Sciatic nerve (tissue), 2 donors: ENCODE measurements at regions not wholly inside any gene's neighbourhood (a gene's known extent, or its start where the extent isn't known, plus 50 kb on each side); places are given as distances from the start of the nearest gene placed in this dataset.

Experiments
- ATAC-seq: fragments of 200-7000 bp; cut with Tn5 transposase; one replicate; pipeline ENCODE4 v1.9.1; 2020; ENCODE audit warnings: mild to moderate bottlenecking, moderate library complexity
- DNase-seq: peaks from one replicate; pipeline ENCODE4 v3.0.0-alpha.2; 2020; ENCODE audit warnings: low spot score
- intact Hi-C: fragments of 100-400 bp; cut with DNase I; formaldehyde crosslinking; loops from one replicate; pipeline ENCODE4 v1.14.2; 2022
- donor health status: DM: no; HTN: no; CAD: no.
- donor health status: DM: no; HTN: no; CAD: no.

DNA sequence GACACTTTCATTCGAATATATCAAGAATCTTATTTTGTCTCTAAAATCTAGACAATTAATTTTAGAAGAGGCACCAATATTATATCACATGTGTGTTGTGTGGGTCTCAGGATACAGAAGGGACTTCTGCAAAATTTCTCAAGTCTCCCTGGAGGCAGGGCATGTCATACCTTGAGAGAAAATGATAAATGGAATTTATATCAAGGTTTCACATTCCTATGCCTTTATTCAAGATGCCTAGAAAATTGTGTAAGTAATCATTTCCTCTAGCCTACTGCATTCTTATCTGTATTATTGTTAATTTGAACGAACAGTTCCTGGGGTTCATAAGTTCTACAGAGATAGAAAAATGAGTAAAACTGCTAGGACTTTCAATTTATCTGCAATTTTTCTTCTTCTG, 1247.9 kb downstream of the GRIK2 start:
- DNase-seq (no peak), ATAC-seq (no peak)
- intact Hi-C loops, result no loop called here

DNA sequence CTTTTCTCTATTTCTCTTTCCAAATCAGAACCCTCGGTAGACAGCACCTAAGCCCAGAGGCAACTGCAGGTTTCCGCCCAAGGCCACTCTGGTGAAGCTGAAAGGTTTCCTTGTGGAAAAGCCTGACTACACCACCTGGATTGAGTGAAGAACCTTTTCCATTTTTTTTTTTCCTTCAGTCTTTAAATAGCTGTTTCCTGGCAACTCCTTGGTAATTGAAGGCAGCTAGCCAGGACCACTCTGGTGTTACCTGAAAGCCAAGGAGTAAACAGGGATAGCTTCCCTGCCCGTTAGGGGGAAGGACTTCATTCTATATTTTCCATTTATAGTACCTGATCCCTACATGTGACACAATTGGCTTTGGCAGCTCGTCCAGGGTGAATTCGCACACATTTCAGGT, 1238.4 kb downstream of the GRIK2 start:
- intact Hi-C loops, result no loop called here
- no peak for ATAC-seq
- no peak for DNase-seq

DNA sequence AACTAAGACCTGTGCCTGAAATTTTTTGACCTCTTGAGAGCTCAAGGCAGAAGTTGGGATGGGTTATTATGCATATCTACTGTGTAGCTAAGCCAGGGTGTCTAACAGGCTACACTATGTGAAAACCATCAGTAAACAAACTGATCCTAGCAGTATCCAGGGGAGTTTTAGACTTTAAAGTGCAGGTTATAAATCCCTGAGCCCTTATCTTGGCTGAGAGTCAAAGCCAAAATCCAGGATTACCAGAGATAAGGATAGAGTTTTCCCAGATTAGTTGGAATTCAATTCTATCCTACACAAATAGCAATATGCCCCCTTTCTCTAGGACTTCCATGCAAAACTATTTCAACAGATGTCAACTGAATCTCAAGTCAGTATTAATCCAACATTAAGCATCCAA, 1229.7 kb downstream of the GRIK2 start:
- DNase-seq, result no peak
- no peak for ATAC-seq
- intact Hi-C loops, result no loop called here

DNA sequence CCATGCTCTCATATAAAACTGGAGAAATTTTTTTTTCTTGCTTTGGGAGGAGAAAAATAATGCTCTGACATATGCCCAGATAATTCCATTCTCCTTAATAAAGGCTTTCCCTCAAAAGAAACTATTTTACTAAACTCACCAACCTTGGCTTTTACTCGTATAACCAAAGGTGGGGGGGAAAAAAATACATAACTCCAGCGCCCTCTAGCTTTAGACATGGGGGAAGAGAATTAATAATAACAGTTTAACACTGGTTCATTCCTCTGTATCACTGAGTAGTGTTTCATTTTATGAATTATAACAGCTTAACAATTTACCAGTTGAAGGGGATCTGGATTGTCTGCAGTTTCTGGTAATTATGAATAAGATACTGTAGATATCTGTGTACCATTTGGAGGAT, 1226.1 kb downstream of the GRIK2 start:
- no peak for DNase-seq
- intact Hi-C loops, result no loop called here
- ATAC-seq, result no peak

DNA sequence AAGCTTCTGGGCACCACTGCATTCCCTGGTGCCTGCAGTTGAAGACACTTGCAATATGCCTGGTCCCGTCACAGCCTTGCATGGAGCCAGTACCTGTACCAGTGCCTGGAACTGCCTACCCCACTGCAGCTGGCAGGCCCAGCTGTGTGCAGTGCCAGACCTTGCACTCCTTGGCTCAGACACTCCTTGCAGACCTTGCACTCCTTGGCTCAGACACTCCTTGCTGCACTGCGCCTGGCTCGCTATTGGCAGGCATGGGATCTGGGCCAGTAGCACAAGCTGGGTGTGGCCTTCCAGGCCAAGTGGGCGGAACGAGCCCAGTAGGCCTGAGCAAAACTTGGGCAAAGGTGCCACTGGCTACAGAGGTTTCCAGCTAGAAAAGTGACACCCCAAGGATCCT, 1189.1 kb downstream of the GRIK2 start:
- DNase-seq (no peak), ATAC-seq (no peak)
- intact Hi-C loops, result no loop called here

DNA sequence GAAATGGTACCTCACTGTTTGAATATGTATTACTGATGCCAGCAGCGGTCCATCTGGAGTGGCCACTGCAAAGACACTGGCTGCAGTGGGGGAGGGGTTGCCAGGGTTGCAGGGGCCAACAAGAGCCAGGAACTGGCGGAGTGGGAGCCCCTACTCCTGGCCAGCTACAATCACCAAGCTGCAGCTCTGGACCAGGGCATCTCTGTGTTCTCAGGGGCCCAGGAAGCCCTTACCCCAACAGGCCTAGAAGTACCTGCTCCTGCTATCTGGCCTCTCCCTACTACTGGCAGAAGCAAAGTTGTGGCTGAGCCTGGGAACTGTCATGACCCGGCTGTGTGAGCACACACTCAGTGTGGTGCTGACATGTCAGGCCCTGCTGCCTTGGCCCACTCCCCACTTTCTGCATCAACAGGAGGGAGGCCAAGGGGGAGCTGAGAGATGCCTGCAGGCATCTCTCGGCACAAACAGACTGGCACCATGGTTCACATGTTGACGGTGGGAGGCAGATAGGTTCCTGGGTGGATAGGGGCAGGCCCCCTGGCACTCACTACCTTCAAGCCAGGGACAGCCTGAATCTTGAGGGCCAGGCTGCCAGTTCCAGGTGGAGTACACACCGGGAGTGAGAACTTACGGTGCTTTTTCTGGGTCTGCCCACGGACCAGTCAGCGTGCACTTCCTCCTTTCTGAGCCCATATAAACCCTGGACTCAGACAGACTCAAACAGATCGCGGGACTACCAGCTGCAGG, 1188.0 kb downstream of the GRIK2 start:
- ATAC-seq (peak; percentile 22), DNase-seq (no peak)
- intact Hi-C loops, result no loop called here

DNA sequence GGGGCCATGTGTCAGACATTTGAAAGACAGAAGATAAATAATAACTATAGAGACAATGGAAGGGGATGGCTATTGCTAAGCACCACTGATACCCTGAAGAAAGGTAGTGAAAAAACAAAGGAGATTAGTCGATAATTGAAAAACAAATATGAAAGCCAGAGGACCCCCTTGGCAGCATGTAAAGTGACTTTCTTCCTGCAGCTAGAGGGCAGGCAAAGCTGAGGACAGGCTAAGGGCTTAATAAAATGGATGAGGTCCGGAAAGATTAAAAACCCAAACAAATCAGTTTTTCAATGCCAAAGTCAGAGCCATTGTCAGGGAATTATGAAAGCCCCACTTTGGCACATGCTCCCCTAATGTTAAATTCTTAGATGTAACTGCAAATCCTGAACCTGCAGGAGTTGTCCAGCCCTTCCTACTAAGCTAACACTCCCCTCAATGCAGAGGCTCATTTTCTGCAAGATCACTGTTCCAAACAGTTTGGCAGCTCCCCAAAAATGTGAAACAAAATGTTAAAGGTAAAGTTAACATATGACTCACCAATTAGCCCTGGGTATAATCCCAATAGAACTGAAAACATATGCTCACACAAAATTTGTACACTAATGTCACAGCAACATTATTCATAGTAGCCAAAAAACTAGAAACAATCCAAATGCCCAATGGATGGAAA, 1177.9 kb downstream of the GRIK2 start:
- intact Hi-C loops, result no loop called here
- DNase-seq (no peak), ATAC-seq (no peak)

DNA sequence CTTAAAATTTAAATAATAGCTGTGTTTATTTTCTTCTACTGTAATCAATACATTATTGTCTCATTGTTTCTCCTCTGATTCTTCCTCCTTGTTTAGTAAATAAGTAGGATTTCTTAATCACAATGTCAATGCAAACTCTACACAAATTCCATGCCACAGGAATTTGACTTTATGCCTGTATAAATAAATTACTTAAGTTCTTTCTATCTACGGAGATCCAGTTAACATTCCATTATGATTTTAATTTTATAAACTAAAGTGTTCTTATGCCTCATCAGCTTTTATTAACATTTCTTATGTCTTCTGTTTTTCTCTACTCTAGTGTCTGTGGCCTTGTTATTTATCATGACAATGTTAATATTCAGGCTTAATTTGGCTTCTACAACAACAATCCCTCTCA, 1169.2 kb downstream of the GRIK2 start:
- intact Hi-C loops, result no loop called here
- ATAC-seq (no peak), DNase-seq (no peak)

DNA sequence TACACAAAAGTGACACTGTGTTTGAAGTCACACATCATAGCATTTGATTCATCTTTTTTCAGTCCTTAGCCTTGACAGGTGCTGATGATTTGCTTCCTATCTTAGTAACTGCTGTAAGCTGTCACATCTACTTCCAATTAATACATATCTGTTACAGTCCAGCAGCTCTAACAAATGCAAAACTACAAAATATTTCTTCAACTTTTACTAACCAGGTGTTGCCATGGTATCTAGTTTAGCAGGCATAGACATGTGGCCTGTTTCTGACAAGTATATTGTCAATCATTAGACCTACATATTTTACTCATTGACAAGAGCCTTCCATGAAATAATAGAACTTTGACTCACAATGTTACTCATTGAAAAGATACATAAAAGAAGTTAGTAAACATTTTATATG, 1159.7 kb downstream of the GRIK2 start:
- DNase-seq (no peak), ATAC-seq (no peak)
- intact Hi-C loops, result no loop called here

DNA sequence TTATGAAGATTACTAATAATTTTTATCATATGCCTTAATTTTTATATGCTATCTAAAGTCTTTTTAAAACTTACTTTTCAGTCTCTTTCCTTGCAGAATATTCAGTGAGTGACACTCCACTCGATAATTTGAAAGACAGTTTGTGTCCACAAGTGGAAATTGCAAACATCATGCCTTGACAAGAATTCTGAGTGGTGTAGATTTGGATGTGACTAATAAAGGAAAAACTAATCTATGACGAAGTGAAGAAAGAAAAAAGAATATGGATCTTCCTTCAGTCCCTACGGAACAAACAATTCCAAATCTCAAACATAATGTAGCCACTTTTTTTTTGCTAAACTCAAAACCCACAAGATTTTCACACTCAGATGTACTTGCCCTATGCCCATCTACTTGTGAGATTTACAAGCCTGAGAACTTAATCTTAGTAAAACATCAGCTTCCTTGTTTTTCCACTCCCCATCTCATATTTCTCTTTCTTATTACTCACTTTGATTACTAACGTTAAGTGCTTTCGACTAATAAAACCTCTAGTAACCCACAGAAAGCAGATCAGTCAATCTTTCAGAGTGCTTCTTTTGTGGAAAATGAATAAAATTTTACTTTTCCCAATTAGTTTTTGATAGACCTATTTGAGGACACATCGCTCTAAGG, 1155.8 kb downstream of the GRIK2 start:
- DNase-seq, result no peak
- intact Hi-C loops, result no loop called here
- no peak for ATAC-seq

DNA sequence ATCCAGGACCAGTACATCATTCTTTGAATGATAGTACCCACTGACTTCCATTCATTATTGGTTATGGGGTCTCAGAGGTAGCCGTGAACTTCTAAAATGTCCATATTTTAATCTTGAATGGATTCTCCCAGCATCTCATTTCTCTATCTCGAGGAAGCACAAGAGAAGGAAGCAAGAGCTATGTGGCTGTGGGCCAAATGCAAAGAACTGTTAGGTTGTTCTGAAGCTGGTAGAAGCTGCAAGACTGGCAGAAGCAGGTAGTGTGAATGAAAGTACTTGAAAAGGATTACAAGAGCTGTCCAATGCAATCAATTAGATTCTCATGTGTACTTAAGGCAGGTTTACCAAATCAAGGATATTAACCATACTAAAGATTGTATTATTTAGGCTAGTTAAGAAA, 1131.8 kb downstream of the GRIK2 start:
- intact Hi-C loops, result no loop called here
- DNase-seq (no peak), ATAC-seq (no peak)

DNA sequence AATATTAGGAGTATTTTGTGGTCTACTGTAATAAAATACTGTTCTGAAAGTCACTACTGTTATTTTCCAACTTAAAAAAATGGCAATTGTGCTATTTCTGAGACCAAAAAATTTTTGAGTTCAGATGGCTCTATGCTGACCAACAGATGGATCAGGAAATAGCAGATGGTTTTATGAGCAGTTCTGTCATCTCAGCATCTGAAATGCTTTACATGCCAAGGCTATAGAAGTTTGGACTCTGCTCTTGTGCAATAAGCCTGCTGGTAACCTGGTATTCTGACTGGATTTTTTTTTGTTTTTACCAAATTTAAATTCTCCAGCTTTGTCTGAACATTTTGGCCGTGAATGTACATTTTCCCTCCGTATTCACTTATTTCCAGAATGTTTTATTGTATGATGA, 1127.5 kb downstream of the GRIK2 start:
- intact Hi-C loops, result no loop called here
- DNase-seq (no peak), ATAC-seq (no peak)

DNA sequence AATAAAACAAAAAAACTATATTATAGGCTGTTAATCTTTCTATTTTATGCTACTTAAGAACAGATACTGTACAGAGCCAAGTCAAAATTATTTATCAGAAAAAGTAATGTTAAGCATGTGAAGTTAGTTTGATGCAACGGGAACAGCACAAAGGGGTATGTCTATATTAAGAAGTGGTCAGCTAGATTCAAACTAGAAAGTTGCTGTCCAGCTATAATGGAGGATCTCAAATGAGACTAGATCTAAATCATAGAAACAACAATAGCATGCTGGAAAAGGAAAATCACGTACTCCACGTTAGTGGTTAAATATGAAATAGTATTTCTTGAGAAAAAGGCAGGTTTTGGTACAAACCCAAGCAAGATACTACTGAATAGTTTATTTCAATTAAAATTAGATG, 1124.0 kb downstream of the GRIK2 start:
- intact Hi-C loops, result no loop called here
- no peak for DNase-seq

DNA sequence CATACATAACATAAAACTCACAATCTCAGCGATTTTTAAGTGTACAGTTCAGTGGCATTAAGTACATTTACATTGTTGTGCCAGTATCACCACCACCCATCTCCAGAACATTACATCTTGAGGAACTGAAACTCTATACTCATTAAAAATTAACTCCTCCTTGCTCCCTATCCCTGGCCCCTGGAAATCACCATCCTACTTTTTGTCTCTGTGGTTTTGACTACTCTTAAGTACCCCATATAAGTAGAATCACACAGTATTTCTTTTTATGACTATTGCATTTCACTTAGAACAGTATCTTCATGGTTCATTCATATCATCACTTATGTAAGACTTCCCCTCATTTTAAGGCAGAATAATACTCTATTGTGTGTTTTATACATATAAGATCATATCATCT, 1108.1 kb downstream of the GRIK2 start:
- DNase-seq, result no peak
- intact Hi-C loops, result no loop called here
- no peak for ATAC-seq

More for the DNA sequence above, 1124.0 kb downstream of the GRIK2 start:
- ATAC-seq, result no peak

DNA sequence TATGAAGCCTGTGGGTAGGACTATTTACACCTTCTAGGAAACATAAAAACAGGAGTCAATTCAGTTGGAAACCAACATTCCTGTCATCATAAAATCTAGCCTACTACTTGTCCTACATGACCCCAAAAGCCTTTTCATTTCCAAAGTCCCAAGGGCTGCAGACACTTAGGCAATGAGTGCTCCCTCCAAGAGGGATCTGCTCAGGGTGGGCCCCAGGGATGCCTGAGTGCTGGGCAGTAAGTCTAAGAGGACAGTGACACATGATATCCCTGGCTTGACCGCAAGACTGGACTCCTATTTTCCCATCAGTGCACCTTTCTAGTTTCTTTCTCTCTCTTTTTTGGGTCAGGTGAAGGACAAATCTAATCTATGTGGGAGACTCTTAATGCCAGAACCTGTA, 1101.3 kb downstream of the GRIK2 start:
- intact Hi-C loops, result no loop called here
- no peak for DNase-seq

DNA sequence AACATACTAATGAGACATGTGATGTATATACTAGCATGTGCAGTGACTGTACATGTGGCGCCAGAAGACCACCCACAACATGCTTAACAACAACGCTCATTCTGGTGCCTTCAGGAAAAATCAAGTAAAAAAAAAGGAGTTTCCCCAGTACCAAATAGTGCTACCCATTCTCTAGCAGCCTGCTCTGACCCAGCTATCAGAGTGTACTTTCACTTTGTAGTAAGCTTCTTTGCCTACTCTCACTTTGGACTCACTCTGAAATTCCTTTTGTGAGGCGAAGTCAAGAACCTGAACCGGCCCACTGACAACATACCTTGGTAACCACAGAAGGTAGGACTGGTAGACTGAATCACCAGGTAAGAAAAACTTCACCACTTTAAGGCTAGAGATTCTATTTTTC, 1100.0 kb downstream of the GRIK2 start:
- ATAC-seq, result no peak
- intact Hi-C loops, result no loop called here
- DNase-seq, result no peak

More for the DNA sequence above, 1101.3 kb downstream of the GRIK2 start:
- ATAC-seq, result no peak

DNA sequence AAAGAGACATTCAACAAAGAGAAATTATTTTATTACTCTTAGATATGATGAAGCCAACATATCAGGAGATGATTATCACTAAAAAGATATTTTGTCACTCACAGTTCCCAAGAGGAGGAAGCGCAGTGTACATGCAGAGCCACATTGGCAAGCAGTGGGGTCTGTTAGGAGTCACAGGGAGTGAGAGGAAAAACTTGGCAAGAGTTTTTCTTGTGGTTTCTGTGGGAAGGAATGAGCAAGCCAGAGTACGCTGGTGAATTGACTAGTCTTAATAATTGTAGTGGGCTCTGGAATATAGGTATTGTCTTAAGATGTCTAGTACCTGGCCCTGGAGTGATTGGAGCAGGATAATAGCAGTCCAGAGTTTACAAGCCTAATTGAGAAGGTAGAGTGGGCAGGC, 1095.2 kb downstream of the GRIK2 start:
- DNase-seq, result no peak
- ATAC-seq, result no peak
- intact Hi-C loops, result no loop called here

DNA sequence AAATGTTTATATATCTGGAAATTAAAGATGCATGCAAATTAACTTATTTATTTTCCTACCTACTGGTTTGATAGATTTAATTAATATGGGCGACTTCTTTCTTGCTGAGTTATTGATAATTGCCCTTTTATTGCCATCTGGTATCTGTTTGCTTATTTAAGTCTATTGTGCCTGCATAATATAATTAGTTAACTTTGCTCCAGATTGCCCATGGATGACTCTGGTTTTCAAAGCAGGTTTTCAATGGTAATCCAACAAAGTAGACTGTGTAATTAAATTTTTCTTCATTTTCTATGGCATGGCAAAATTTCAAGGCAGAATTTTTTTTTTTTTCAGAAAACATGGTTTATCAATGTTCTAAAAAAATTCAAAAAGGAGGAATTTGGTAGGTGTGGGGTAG, 1092.0 kb downstream of the GRIK2 start:
- no peak for ATAC-seq
- no peak for DNase-seq
- intact Hi-C loops, result no loop called here

DNA sequence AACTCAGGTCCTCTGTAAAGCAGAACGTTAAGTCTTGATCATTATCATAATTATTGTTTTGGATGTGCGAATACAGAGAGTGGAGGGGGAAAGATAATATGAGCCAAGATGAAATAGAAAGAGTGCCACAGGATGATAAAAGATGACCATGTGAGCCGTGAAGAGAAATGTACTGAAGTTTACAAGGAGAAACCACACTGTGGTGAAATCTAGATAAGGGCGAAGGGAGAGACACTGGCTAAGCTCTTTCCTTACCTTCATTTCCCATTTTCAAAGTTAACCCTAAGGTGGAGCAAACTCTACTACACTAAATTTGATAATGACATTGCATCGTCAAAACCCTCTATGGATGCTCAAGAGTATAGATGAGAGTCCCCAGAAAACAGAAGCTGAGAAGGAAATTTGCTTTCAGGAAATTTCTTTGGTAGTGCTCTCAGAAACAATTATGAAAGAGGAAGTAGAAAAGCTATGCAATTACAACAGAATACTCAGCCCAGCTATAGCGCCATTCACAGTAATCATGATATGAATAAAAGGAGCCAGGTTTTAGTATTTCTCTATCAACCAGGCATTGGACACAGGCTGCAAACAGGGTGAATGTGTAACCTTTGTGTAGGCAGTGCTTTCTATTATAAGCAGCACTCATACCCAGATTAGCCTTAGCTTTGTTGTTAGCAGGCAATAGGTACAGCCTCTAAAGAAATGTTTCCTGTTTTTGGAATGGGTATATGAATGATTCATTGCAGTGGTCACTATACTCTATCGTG, 1080.7 kb downstream of the GRIK2 start:
- no peak for ATAC-seq
- intact Hi-C loops, result no loop called here
- no peak for DNase-seq

DNA sequence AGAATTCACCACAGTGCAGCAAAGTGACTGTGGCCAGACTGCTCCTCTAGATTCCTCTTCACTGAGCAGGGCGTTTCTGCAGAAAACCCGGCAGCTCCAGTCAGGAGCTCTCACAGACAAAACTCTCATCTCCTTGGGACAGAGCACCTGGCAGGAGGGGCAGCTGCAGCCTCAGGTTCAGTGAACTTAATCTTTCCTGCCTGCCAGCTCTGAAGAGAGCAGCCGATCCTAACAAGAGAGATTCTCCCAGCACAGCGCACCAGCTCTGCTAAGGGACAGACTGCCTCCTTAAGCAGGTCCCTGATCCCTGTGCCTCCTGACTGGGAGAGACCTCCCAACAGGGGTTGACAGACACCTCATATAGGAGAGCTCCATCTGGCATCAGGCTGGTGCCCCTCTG, 1065.5 kb downstream of the GRIK2 start:
- intact Hi-C loops, result no loop called here
- ATAC-seq (no peak), DNase-seq (no peak)
